SH-SY5Y (cell line): ENCODE measurements at regions not wholly inside any gene's neighbourhood (a gene's known extent, or its start where the extent isn't known, plus 50 kb on each side); places are given as distances from the start of the nearest gene placed in this dataset.

Experiments used
- GATA2 ChIP-seq: IDR thresholded peaks from 2 replicates; pipeline ENCODE4 v1.6.1; 2011; ENCODE audit warnings: mild to moderate bottlenecking, low read depth, low read length
- GATA3 ChIP-seq: IDR thresholded peaks from 2 replicates; pipeline ENCODE4 v1.6.1; 2011; ENCODE audit warnings: low read depth, mild to moderate bottlenecking, low read length, moderate library complexity

DNA sequence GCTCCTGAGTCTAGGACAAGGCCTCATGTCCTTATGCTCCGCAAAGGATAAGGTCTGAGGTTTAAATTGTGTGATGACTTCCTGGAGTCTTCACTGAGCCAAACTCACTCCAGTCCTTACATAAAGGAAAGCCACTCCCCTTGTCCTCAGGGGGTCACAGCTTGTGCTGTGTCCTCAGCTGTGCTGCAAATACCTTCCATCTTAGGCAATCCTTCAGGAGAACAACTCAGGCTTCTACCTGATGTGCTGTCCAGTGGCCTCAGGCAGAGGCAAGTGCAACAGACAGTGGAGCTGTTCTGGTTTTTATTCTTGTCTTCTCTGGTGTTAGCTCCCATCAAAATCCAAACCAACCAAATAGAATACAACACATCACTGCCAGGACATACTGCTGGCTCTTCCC lies 151.5 kb downstream of the TAF11L14 start:
- TF ChIP-seq GATA2 = no peak
- no peak for TF ChIP-seq GATA3
